Ovary (tissue), 7 donors: ENCODE measurements at regions not wholly inside any gene's neighbourhood (a gene's known extent, or its start where the extent isn't known, plus 50 kb on each side); places are given as distances from the start of the nearest gene placed in this dataset.
"Not testable (repeated sequence)": the region's sequence is repeated elsewhere in the genome, so short reads cannot be mapped to it uniquely, and the experiment has no call there.

Experiments used
- DNase-seq, 5 donors: peaks; one replicate each; pipeline ENCODE4 v3.0.0-alpha.2; 2019 to 2020
- H3K27ac ChIP-seq, 2 donors: fragments of 200-600 bp; one replicate each; pipeline versions ENCODE4 v1.5.1 to v1.8.0; 2019 to 2022
- H3K27me3 ChIP-seq: fragments of 200-600 bp; one replicate; pipeline ENCODE4 v1.8.0; 2022
- H3K36me3 ChIP-seq: fragments of 200-600 bp; sonication (generic); one replicate; pipeline ENCODE4 v1.5.1; 2019
- H3K4me1 ChIP-seq: one replicate; pipeline ENCODE4 v1.8.1; 2013; ENCODE audit warnings: mild to moderate bottlenecking, moderate library complexity; ENCODE audit not compliant: insufficient read depth
- H3K4me3 ChIP-seq: fragments of 200-600 bp; sonication (generic); one replicate; pipeline ENCODE4 v1.5.1; 2017
- H3K9me3 ChIP-seq, 2 donors: fragments of 200-600 bp in 1 of 2; sonication (generic) in 1 of 2; one replicate each; pipeline versions ENCODE4 v1.5.1 to v1.8.1; 2013 to 2019; ENCODE audit warnings: mild to moderate bottlenecking in 1 of 2, moderate library complexity in 1 of 2
- EP300 ChIP-seq: sonication (generic); formaldehyde crosslinking; IDR thresholded peaks from one replicate; pipeline ENCODE4 v1.6.1; 2017; ENCODE audit warnings: antibody characterized with exemption
- POLR2A ChIP-seq: fragments of 450-650 bp; IDR thresholded peaks from one replicate; pipeline ENCODE4 v1.6.1; 2017; ENCODE audit warnings: antibody characterized with exemption, mild to moderate bottlenecking, moderate library complexity
- WGBS, 3 donors: extraction: QIAGEN DNeasy Blood & Tissue Kit in 1 of 3; methylation state at CpG; one replicate each; pipeline versions ENCODE4 v1.1.5 to v1.1.7; 2013 to 2017; 5-methylcytosine and 5-hydroxymethylcytosine counted together
- intact Hi-C, 4 donors: fragments of 100-400 bp; cut with DNase I; formaldehyde crosslinking; loops; one replicate each; pipeline versions ENCODE4 v1.11.0 to v1.15.1; 2022 to 2023
- TF ChIP-seq, protein P1 (sequence below), 3 donors: fragments of 450-650 bp in 2 of 3; fragments of 200-600 bp in 1 of 3; IDR thresholded peaks; one replicate each; pipeline versions ENCODE4 v1.5.1 to v1.8.0; 2016 to 2022; ENCODE audit warnings: antibody characterized with exemption in 3 of 3, mild to moderate bottlenecking in 1 of 3
- donor health status: DM: no; HTN: no; CAD: no; lungs with moderate emphysema.
- donor health status: DM: no; HTN: no; CAD: no.
- donor health status: Bipolar disorder and iron deficiency.
- donor health status: DM: no; HTN: no; CAD: no.
- donor health status: DM: yes; HTN: yes; CAD: no.

DNA sequence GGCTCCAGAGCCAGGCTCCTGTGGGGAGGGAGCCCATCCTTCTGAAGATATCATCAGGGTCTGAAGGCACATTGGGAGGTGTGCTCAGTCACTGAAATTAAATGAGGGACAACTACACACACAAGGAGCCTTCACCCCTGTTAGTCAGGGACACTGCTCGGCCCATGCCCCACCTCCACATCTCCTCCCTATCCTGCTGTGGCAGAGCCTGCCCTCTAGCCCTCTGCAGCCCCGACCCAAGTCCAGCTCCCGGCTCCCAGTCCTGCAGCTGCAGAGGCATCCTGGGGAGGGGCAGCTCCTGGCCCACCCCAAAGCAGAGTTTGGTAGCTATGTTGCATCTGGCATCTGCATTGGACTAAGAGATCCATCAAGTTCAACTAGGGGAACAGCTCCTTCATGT lies 136.3 kb downstream of the ZNF248 start:
- no peaks in the 10 kb centered on the region for H3K4me1 ChIP-seq
- intact Hi-C loops = no loop called here
- H3K27me3 ChIP-seq = no peaks in the 10 kb centered on the region
- DNase-seq = no peak
- no peak overlapping the region for H3K4me3 ChIP-seq
- WGBS, 3 donors = 71 to 85% (median 79%) methylated on average over 3 of the region's 3 CpGs
- H3K9me3 ChIP-seq = no peaks in the 10 kb centered on the region
- no peaks in the 10 kb centered on the region for H3K36me3 ChIP-seq
- TF ChIP-seq, protein P1, sequence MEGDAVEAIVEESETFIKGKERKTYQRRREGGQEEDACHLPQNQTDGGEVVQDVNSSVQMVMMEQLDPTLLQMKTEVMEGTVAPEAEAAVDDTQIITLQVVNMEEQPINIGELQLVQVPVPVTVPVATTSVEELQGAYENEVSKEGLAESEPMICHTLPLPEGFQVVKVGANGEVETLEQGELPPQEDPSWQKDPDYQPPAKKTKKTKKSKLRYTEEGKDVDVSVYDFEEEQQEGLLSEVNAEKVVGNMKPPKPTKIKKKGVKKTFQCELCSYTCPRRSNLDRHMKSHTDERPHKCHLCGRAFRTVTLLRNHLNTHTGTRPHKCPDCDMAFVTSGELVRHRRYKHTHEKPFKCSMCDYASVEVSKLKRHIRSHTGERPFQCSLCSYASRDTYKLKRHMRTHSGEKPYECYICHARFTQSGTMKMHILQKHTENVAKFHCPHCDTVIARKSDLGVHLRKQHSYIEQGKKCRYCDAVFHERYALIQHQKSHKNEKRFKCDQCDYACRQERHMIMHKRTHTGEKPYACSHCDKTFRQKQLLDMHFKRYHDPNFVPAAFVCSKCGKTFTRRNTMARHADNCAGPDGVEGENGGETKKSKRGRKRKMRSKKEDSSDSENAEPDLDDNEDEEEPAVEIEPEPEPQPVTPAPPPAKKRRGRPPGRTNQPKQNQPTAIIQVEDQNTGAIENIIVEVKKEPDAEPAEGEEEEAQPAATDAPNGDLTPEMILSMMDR (IDR thresholded peaks at IDR 0.05) = no peak
- no peak for TF ChIP-seq EP300
- no peak for TF ChIP-seq POLR2A
- H3K27ac ChIP-seq = no peak overlapping the region

DNA sequence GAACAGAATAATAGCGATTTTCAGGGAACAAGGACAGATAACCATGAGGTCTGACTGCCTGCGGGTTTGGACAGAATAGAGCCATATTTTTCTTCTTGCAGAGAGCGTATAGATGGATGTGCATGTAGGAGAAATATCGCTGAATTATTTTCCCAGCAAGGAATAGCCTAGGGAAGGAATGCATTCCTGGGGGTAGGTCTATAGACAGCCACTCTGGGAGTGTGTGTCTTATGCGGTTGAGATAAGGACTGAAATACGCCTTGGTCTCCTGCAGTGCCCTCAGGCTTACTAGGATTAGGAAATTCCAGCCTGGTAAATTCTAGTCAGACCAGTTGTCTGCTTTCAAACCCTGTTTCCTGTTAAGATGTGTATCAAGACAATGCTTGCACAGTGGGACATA lies 139.3 kb downstream of the ZNF248 start:
- H3K27me3 ChIP-seq, H3K4me3 ChIP-seq, H3K36me3 ChIP-seq, DNase-seq, H3K4me1 ChIP-seq, intact Hi-C loops, H3K9me3 ChIP-seq, H3K27ac ChIP-seq: not testable (repeated sequence)
- WGBS, 3 donors = 76 to 81% (median 77%) methylated on average over 6 of the region's 6 CpGs

DNA sequence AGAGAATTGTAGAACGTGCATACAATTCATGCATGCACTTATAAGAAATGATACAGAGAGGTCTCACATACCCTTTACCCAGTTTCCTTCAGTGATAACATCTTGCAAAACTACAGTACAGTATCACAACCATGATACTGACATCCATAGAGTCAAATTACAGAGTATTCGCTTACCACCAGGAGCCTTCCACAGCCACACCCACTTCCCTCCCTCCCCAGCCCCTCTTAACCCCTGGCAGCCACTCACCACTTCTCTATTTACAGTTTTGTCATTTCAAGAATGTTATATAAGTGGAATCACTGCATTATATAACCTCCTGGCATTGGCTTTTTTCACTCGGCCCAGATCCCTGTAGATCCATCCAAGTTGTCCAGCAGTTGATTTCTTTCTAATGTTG lies 143.8 kb downstream of the ZNF248 start:
- no peaks in the 10 kb centered on the region for H3K27me3 ChIP-seq
- 42 to 65% (median 48%) methylated on average over 3 of the region's 3 CpGs for WGBS, 3 donors
- intact Hi-C loops = no loop called here
- H3K36me3 ChIP-seq = no peaks in the 10 kb centered on the region
- H3K9me3 ChIP-seq = no peaks in the 10 kb centered on the region
- H3K4me3 ChIP-seq = no peak overlapping the region
- H3K4me1 ChIP-seq = no peaks in the 10 kb centered on the region
- TF ChIP-seq EP300 (no peak), POLR2A (no peak)
- TF ChIP-seq, protein P1 (IDR thresholded peaks at IDR 0.05) = no peak
- no peak overlapping the region for H3K27ac ChIP-seq
- DNase-seq = no peak

DNA sequence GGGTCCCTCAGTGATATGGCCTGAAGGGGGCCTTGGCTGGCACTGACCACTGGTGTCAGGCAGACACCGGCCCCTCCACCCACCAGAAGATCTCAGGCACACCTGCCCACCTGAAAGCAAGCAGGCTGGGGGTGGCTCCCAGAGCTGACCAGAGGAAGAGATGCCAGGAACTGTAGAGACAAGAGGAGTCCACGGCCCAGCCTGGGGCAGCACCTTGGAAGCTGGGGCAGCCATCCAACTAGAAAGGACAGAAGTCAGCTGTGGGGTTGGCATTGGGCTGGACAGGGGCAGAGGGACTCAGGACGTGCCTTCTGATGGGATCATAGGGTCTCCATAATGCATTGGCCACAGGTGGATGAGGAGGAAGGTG lies 144.3 kb downstream of the ZNF248 start:
- Histone ChIP-seq H3K36me3 (no peaks in the 10 kb centered on the region), H3K9me3 (no peaks in the 10 kb centered on the region), H3K27ac (no peak overlapping the region), H3K27me3 (no peaks in the 10 kb centered on the region), H3K4me3 (no peak overlapping the region), H3K4me1 (no peaks in the 10 kb centered on the region)
- DNase-seq = no peak
- WGBS, 3 donors = 56 to 71% (median 59%) methylated on average over 3 of the region's 3 CpGs
- TF ChIP-seq POLR2A (no peak), EP300 (no peak)
- TF ChIP-seq, protein P1 (IDR thresholded peaks at IDR 0.05) = no peak
- intact Hi-C loops = no loop called here

DNA sequence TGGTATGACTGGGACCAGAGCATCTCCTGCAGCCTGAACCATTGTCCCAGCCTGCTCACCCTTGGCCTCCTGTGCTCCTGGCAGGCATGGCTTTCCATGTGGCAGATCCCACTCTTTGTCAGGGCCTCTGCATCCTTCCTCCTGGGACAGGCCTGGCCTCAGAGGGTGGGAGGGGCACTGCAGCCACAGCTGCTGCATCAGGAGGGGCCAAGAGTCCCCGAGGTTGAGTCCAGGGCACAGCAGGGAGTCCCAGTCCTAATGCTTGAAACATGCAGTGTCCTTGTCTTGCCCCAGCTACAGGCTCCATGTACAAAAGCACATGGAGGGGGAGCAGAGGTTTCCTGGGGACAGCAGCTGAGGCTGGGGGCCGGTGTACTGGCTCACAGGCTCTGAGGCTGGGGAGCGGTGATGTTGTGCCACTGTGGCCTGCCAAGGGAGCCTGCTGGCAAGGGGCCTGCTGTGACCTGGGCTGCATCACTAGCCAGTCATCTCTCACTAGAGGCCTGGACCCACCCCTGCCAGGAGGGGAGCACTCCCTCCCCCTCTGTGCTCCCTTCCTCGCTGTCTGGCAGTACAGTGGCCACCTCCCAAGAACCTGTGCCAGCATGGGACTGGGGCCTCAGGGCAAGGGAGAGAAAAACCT lies 144.8 kb downstream of the ZNF248 start:
- Histone ChIP-seq H3K27me3 (no peaks in the 10 kb centered on the region), H3K4me3 (no peak overlapping the region), H3K27ac (no peak overlapping the region), H3K9me3 (no peaks in the 10 kb centered on the region), H3K36me3 (no peaks in the 10 kb centered on the region), H3K4me1 (no peaks in the 10 kb centered on the region)
- intact Hi-C loops = no loop called here
- WGBS, 3 donors = 63 to 77% (median 69%) methylated on average over 1 to 4 of the region's 4 CpGs
- TF ChIP-seq EP300 (no peak), POLR2A (no peak)
- TF ChIP-seq, protein P1 (IDR thresholded peaks at IDR 0.05) = no peak
- no peak for DNase-seq
